HG03025 (cell line): ENCODE measurements at regions not wholly inside any gene's neighbourhood (a gene's known extent, or its start where the extent isn't known, plus 50 kb on each side); places are given as distances from the start of the nearest gene placed in this dataset.

Source experiments
- ATAC-seq: cut with Tn5 transposase; IDR thresholded peaks from one replicate; pipeline ENCODE4 v1.9.1; 2021; ENCODE audit warnings: mild to moderate bottlenecking, moderate library complexity; ENCODE audit not compliant: unreplicated experiment, low FRiP score

GRCh38 chr18:78126536-78126935 is 853.1 kb upstream of the SALL3 start:
- no peak for ATAC-seq

- no peak for ATAC-seq
These were observed 852.6 kb upstream of the SALL3 start for GRCh38 chr18:78127041-78127440.

- ATAC-seq: no peak
These were observed 851.6 kb upstream of the SALL3 start for GRCh38 chr18:78128004-78128403.

GRCh38 chr18:78129260-78129659 is 850.4 kb upstream of the SALL3 start:
- ATAC-seq: no peak

DNA sequence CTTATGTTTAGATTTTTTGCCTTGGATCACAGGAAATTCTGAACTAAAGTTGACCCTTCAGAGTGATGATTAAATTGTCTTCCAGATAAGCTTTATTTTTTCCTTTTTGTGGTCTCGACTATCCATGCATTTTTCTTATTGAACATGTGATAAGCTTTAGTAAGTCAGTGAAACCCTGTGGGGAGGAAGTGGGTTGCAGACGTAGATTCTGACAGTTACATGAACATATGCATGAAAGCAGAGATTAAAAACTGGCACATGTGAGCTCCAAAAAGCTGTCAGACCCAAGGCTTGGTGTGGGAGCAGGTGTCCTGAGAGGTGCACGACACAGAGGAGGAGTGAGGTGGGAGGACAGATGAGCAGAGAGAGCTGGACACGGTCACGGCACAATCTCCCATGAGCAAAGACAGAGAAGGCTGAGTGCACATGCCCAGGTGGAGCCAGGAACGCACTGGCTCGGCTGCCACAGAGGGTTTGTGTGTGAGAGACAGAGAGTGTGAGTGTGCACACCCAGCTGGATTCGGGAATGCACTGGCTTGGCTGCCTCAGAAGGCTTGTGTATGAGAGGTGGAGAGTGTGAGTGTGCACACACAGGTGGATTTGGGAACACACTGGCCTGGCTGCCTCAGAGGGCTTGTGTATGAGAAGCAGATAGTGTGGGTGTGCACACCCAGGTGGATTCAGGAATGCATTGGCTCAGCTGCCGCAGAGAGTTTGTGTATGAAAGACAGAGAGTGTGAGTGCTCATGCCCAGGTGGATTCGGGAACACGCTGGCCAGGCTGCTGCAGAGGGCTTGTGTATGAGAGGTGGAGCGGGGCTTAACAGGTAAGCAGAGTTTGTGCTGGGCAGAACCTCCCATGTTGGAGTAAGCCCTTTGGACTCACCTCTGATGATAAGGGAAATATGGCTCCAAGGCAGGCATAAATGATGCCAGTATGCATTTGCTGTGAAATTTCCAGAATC is 849.1 kb upstream of the SALL3 start:
- no peak for ATAC-seq

GRCh38 chr18:78133729-78134128 is 845.9 kb upstream of the SALL3 start:
- ATAC-seq: no peak

DNA sequence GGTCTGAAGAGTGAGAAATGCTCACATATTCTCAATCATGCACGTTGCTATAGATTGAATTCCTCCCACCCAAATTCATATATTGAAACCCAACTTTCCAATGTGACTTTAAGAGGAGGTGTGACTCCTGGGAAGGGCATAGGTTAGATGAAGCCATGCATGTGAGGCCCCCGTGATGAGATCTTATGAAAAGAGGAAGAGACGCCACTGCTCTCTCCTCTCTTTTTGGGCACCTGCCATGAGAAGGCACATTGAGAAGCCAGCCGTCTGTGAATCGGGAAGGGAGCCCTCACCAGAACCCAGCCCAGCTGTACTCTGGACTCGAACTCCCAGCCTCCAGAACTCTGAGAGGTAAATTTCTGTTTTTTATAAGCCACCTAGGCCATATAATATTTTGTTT is 842.6 kb upstream of the SALL3 start:
- ATAC-seq: no peak

- ATAC-seq: no peak
These were observed 840.6 kb upstream of the SALL3 start for GRCh38 chr18:78138983-78139496.

GRCh38 chr18:78140294-78140693 is 839.3 kb upstream of the SALL3 start:
- no peak for ATAC-seq

- ATAC-seq: no peak
These were observed 834.9 kb upstream of the SALL3 start for GRCh38 chr18:78144669-78145068.

DNA sequence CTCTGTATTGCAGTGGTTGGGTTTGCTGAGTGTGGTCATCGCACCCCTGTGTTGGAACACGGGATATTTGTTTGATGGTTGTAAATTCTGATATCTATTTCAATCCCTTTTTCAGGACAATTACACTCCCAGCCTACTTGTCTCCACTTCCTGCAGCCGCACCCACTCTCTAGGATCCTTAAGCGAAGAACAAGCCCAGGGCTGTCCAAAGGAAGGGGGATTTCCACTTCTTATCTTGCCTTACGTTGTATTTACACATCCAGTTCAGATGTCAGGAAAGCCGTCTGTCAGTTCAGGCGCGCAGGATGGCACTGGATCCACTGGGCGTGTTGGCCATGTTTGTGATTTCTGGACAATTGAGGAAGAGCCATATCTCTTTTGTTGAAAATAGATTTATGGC is 834.5 kb upstream of the SALL3 start:
- no peak for ATAC-seq

GRCh38 chr18:78146136-78147085 is 833.2 kb upstream of the SALL3 start:
- ATAC-seq: no peak

- ATAC-seq: no peak
These were observed 829.0 kb upstream of the SALL3 start for GRCh38 chr18:78150590-78150989.

DNA sequence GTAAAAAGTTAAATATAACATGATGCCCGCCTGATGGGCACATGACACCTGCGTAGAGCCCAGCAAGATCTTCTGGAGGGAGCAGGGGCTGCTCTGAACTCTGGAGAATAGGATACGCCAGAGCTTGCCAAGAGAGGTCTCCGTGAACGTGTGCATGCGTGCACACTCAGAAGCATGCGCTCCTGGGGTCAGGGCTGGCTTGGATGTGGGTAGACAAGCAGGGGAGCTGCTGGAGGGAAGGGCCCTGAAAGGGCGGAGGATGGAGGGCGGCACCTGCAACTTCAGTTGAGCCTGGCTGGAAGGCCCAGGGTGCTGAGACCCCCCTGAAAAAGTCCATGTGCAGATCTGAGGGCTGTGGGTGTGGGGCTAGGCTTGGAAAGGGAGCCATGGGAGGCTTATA is 828.4 kb upstream of the SALL3 start:
- ATAC-seq: no peak

DNA sequence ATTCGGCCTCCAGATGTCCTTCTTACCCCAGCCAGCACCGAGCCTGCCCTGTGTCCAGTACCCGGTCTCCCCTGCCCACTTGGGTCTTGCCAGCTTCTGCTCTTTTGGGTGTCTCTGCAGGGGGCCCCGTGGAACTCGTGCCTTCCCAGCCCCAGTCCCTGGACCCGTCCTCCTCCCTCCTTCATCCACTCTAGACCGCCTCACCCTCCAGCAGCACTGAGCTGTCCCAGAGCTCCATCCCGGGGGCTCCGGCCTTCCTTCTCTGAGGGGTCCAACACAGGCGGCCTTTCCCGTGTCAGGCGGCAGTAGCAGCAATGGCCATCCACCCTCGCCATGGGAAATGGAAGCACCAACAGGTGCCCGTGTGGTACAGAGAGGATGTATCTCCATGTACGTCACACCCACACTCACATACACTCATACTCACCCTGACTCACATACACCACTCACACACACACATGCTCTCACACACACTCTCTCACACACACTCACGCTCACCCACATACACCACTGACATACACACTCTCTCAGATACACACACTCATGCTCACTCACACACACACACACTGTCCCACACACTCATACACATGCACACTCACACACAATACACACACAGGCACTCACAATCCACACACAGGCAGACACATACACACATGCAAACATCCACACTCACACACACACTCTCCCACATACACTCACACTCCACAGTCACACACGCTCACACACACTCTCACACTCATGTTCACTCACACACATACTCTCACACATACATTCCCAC is 827.5 kb upstream of the SALL3 start:
- no peak for ATAC-seq

DNA sequence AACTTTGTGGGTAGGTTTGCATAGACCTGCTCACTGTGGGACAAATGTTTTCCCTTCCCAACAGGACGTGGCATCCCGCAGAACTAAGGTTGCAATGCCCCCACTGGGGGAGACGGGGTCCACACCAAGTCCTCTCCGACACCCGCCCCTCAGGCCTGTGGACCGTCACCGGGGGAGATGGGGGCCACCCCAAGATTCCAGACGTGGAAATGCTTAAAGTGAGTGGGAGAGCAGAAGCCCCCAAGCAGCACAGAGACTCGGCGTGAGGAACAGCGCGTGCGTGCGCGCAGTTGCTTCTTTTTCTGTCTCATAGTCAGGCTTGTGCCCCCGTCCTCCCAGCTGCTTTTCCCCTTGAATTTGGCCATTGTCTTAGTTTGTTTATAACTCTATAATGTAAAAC is 826.3 kb upstream of the SALL3 start:
- ATAC-seq: no peak

DNA sequence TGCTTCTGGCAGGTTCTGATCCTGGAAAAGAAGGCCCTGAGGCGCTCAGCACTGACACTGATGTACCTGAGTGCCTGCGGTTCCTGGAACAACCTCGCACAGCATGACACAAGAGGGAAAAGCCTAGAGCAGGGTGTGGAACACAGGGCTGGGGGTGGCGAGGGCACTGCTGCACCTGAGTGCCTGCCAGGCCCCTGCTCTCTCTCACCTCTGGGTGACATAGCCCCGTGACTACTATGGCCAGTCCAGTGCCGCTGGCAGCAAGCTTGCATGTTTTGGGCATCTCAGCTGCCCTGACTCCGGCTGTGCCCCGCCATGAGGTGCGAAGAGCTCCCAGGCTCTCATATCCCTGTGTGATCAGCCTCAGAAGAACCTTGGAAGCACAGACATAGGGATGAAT is 825.2 kb upstream of the SALL3 start:
- no peak for ATAC-seq

GRCh38 chr18:78154853-78155252 is 824.8 kb upstream of the SALL3 start:
- no peak for ATAC-seq

GRCh38 chr18:78156466-78156865 is 823.2 kb upstream of the SALL3 start:
- no peak for ATAC-seq

DNA sequence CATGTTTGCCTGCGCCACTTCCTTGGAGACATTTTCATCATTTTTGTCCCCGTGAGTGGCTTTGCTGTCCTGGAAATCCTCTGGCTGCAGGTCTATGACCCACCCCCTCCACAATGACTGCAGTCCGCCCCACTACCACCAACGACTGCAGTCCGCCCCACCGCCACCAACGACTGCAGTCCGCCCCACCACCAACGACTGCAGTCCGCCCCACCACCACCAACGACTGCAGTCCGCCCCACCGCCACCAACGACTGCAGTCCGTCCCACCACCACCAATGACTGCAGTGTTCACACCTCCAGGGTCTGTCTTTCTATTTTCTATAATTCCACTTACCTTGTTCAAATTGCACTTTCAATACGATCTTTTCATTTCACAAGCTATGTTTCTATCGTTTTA is 820.7 kb upstream of the SALL3 start:
- no peak for ATAC-seq
